ENCODE measurements at regions not wholly inside any gene's neighbourhood (a gene's known extent, or its start where the extent isn't known, plus 50 kb on each side); places are given as distances from the start of the nearest gene placed in this dataset.
"Not testable (repeated sequence)": the region's sequence is repeated elsewhere in the genome, so short reads cannot be mapped to it uniquely, and the experiment has no call there.

DNA sequence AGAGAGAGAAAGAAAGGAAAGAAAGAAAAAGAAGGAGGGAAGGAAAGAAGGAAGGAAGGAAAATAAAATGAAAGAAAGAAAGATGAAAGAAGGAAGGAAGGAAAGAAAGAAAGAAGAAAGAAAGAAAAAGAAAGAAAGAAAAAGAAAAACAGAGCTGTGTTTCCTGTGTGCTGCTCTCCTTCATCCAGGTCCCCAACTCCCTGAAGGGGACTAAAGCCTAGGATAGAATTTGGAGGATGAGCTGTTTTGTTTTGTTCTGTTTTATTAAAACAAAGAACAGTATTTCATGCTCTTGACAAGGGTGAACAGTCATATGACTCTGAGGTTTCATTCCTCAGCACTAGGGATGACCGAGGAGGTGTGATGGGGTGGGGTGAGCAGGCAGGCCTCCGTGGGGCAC, 164.8 kb upstream of the NDN start:
- DNase-seq = no peak

DNA sequence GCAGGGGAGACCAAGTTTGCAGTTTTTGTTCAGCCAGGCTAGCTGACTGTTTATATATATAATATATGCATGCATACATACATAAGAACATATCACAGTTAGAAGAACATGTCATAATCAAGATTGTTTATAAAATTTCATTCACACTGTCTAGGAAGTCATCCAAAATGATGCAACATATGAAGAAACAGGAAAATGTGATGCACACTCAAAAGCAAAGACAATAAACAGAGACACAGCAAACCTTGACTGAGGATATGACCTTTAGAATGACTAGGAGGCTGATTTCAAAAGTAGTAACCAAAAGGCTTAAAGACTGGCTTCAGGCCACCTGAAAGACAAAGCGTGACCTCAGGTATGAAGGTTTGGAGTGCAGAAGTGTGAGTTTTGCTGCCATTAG, 166.2 kb upstream of the NDN start:
- DNase-seq = no peak

DNA sequence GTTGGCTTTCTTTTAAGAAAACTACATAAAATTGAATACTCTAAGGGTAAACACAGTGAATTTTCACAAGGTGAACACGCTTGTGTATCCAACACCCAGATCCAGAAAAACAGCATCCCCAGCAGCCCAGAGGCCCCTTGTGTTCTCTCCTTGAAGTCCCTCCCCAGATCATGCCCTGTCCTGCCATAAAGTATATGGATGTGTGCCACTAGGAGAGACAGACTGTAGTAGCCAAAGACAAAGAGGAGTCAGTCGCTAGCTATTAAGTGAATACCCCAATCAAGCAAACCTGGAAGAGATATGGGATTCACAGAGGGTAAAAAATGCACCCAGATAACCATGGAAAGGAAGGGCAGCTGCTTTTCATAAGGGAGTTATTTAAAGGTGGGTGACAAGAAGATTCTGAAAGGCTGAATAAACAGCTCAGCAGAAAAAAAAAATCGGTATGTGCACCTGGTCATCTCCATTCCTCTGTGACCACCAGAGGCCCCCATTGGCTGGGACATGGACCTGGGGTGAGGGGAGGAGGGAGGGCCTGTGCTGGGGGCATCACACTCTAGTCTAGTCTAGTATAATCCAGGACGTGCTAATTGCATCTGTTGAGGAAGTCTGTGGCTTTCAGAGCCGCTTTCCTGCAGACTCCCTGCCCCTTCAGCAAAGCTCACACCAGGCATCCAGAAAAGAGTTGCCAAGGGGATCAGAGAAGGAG, 167.3 kb upstream of the NDN start:
- DNase-seq = no peak

DNA sequence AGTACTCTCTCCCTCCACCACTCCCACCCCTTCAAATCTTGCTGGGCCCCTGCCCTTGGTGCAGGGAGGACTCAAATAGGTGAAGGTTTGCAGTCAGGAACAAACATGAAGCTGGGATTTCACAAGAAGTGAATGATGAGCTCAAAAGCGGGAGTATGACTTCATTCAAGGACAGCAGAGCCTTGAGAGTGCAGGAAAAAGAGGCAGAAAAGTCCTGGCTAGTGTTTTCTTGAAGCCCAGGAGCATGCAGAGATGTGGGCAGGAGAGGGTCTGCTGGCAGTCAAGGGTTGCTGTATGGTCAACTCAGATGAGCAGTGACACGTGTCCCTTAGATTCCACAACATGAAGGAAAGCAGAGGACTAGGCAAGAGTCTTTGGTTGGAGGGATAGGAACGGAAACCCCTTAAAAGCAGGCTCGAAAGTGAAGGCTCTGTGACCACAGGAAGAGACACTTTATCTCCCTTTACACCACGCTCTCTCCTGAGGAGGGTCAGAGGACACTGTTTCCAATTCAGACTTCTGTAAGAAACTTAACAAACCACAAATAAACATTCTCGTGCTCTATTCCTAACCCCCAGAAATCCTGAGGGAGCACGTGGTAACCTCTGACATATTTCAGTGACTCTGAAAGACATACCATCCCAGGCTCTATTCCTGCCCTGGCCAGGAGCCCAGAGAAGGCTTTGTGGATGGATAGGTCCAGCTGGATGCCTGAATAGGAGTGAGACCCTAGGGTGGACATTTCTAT, 168.0 kb upstream of the NDN start:
- no peak for DNase-seq

DNA sequence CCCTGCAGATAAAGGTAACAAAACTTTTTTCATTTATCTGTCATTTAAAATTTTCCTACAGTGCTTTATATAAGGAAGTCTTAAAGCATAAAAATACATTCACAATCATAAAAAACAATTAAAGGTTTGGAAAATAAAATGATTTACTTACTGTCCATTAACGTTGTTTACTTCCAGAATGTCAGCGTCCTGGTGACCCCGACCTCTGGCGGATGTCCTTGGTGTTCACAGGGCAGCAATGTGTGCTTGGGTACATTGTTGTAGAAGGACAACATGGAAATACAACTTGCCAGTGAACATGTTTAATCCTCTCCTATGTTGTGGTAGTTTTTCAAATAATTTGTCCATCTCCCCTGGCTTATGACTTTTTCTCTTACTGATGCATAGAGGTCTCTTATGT, 168.8 kb upstream of the NDN start:
- DNase-seq = no peak

DNA sequence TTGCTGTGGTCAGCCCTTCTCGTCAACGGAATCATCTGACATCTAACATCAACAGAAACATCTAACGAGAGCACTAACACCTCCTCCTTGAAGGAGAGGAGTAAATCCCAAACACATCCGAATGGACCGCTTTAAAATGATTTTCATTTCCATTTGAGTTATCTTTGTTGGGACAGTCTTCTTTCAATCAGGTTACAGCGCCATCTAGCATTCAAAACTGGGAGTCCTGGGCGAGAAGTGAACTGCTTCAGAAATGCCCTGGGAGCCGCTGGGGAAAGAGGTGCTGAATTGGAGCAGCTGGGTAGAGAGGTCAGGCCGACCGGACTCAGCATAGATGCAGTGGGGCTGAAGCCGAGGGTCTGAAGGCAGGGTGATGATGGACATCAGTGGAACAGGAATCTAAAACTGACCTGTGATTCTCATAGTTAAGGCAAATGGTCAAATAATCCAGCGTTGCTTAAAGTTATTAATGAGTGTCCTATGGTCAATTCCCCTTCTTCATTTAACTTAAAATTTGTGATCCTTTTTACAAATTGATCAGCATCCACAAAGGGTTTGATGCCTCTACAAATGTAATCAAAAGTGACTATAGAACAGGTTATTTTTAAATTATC, 170.0 kb upstream of the NDN start:
- peak; percentile 56 to 64 for DNase-seq

DNA sequence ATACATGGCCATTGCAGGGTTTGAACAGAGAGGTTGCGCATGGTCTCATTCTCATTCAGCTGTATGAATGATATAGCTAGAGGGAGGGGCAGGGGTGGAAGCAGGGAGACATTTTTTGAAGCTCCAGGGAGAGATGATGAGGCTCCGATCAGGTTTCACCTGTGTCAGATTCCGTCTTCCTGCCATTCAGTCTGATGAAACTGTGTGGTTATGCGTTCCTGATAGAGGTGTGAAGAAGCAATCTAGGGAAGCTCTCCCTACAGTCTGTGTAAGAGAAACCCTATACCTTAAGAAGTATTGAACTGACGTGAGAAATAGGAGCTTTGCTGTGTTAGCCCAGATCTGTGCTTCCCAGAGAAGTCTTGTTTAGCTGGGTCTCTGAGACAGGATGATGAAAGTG, 171.9 kb upstream of the NDN start:
- no peak for DNase-seq

DNA sequence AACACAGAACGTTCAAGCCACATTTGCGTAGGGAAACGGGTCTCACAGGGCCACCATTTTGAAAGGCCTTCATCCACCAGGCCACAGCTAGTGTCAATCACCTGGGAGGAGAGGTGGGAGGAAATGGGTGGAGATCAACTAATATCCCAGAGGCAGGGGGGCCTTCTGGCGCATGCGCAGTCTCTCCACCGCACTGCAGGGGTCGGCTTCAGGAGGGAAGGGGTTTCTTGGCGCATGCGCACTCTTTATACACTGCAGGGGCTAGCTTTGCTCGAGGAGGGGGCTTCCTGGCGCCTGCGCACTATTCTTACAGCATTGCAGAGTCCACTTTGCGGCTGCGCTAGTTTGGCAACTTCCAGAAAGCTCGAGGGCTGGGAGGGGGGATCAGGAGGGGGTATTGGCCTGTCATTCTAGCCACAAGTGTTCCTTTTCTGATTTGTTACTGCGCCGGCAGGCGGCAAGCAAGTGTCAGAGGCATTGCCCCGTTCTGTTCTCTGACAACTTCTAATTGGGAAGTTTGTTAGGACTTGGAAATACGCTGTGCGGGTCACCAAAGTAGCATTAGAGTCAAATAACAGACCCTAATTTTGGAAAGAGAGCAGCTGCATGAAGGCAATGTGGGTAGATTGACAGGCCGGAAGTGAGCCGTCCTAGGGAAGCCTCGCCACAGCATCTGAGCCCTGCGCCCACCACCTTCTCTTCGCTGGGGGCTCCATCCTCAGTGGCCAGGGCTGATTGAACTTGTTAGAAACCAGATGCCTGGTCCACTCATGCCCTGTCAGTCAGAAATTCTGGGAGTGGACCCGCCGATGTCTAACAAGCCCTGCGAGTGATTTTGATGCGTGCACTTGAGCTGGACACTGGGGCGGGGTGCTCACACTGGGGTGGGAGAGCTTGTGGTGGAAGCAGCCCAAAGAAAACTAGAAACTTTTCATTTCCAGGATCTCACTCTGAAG, 173.5 kb upstream of the NDN start:
- DNase-seq = no peak

DNA sequence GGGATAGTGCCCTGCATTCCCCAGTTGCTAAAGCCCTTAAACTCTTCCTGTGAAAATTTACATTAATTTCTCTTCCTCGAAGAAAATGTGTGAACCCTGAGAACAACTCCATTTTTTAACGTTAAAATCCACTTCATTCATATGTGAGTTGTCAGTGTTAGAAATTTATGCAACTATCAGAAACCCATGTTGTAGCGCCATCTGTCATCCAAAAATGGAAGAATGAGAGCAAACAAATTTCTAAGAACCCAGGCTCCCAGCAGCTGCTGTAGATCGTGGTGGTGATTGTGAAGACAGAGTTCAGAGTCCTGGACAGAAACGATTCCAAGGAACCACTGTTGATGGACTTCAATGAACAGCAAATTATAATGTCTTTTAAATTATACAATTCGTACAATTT, 179.7 kb upstream of the NDN start:
- peak; percentile 36 for DNase-seq

DNA sequence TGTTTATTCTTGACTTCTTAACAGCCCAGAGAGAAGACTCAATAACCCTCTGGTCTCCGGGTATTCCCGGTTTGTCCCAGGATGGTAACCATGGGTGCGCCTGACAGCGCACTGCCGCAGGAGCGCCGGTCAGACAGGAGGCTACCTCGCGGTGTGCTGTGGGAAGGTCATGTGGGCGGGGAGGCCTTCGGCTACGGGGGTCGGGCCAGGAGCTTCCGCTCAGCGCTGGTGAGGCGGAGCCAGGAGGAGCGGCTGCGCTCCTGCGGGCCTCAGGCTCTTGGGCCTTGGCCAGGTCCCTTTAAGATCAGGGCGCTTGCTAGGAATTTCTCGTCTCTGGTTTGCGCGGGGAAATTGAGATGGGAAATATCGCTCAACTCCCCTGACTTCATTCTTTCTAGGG, 182.3 kb upstream of the NDN start:
- DNase-seq = peak; percentile 76 to 78

DNA sequence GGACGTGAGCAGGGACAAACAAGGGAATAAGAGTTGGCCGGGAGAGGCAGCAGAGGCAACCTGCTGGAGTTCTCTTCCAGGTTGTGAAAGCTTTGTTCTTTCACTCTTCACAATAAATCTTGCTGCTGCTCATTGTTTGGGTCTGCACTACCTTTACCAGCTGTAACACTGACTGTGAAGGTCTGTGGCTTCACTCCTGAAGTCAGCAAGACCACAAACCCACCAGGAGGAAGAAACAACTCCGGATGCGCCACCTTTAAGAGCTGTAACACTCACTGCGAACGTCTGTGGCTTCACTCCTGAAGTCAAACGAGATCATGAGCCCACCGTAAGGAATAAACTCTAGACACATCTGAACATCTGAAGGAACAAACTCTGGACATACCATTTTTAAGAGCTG, 186.5 kb upstream of the NDN start:
- DNase-seq = not testable (repeated sequence)

DNA sequence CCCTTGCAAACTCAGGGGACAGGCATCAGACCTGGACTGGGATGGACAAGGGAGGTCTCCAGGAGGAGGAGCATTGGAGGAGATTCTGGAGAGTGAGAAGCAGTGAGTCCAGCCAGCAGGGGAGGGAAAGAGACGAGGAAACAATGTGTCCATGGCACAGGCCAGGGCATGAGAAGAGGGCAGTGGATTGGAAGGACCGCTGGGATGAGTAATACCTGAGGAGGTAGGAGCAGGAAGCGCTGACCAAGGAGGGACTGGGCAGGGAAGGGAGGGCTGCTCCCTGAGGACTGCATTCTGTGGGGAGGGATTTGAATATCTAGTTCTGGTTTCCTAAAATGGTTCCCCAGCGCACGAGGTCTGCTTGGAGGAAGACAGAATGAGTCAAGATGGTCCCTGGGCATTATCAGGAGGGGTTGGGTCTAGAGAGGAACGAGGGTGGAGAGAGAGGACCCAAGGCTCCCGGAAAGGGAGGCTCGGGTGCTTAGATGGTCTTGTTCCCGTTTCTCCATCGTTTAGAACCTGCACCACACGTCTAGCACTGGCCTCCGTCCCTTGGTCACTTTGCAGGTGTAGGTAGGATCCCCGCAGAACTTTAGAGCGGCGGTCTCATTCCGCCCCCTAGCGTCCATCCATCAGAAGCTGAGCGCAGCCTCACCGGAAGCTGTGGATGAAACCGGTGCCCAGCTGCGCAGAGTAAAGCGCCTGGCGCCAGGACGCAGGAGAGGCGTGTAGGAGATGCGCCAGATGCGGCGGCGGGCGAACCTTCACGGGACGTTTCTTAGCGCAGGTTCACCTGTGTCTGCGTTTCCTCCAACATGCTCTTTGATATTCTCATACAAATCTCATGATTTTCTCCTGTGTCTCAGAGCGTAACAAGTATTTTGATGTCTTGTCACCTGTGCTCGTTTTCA, 190.7 kb upstream of the NDN start:
- DNase-seq = peak; percentile 74 to 75

DNA sequence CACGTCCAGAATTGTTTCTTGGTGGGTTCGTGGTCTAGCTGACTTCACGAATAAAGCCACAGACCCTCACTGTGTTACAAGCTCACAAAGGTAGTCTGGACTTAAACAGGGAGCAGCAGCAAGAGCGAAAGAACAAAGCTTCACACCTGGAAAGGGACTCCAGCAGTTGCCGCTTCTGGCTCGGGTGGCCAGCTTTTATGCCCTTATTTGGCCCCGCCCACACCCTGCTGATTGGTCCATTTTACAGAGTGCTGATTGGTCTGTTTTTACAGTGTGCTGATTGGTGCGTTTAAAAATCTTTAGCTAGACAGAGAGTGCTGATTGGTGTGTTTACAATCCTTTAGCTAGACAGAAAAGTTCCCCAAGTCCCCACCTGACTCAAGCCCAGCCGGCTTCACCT, 194.2 kb upstream of the NDN start:
- no peak for DNase-seq

DNA sequence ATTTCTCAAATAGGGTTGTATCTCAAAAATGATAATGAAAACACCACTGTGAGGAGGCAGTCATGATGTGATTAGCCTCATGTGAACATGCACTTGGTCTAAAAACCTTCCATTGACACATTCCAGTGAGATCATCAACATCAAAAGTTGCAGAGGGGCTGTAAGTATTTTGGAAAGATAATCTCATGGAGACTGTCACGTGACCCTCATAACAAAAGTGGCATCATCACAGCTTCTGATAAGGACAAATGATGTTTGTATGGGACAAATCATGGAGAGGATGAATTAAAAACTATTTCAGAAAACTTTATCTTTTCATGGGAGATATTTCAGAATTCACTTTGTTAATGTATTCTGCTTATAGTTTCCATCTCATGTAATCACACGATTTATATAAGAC, 203.1 kb upstream of the NDN start:
- no peak for DNase-seq

DNA sequence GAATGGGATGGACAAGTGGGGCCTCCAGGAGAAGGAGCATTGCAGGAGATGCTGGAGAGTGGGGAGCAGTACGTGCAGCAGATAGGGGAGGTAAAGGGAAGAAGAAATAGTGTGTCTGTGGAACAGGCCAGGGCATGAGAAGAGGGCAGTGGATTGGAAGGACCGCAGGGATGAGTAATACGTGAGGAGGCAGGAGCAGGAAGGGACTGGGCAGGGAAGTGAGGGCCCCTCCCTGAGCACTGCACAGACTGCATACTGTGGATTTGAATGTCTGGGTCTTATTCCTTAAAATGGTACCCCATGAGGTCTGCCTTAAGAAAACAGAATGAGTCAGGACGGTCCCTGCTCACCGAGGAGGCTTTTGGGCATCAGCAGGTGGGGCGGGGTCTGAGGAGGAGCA, 210.0 kb upstream of the NDN start:
- no peak for DNase-seq

DNA sequence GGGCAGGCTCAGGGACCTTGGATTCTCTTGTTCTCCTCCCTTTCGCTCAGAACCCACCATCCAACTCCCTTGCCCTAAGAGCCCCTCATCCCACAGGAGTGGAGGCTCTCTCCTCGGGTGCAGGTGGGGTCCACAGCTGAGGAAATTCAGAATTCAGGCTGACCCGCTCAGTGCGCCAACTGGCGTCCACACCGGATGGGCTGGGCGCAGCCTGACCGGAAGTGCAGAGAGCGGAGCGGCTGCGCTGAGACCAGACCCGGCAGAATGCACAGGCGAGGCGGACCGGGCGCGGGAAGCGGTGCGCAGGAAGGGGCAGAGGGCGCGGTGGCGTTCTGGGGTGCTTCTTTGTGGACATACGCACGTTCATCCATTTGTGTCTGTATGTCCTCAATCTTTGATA, 210.4 kb upstream of the NDN start:
- no peak for DNase-seq

DNA sequence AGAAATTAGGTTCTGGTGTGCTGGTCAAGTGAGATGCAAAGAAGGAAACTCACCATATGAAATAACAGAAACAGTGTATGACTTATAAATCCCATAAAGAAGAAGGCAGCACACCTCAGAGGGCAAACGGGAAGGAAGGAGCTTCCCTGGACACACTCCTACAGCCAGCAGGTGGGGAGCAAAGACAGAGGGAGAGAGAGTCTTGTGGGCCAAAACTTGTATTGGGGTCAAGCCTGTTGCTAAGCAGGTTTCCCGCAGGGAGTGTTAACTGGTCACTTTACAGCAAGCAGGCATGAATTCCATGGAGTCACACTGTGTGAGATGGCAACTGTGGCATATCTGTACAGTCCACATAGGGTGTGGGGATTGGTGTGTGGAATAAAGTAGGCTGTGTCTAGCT, 222.9 kb upstream of the NDN start:
- no peak for DNase-seq

DNA sequence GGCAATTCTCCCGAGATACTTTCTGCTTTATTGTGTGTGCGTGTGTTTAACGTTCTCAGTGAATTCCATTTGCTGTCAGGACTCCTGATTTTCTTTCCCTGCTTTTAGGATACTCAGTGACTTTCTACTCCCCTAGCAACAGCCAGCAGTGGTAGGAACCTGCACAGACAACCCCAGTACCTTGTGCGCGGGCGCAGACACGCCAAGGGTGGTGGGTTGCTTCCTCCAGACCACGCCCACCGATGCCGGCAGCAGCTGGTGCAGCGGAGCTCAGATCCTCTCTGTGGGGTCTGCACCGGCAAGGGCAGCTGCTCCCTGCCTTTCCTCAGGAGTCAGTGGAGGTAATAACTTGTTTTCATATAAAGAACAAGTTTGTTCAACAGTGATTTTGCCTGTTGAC, 225.1 kb upstream of the NDN start:
- DNase-seq = peak; percentile 76 to 84

DNA sequence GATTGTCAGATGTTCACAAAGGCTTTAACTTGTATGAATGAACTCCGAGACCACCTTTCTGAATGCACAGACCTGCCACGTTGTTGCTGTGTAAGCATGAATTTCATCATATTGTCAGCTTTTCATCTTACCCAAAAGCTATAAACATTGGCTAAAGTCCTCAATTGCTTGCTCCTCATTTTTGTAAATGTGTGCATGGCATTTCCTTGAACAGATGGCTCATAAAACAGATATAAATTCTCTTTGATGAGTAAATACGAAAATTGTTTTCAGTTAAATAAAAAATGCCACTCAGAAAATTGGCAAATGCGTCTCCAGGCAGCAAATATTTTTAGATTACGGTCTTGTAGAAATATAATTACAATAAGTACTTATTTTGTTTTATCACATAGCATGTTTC, 226.0 kb upstream of the NDN start:
- no peak for DNase-seq

DNA sequence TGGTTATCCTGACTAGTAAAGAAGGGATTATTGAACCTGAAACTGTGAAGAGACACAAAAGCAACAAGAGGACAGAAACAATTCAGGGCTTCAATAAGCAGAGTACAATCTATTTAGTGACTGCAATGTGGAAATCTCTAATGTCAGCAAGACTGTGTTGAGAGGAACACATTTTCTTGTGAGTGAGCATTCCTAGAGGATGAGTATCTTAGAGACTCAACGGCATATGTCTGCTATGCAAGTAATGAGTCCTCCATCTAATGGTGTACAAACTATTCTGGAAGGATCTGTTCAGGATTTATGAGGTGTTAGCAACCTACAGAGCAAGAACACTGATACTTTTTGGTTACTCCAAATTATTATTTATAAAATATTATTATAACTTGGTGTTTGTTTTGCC, 226.5 kb upstream of the NDN start:
- no peak for DNase-seq

DNA sequence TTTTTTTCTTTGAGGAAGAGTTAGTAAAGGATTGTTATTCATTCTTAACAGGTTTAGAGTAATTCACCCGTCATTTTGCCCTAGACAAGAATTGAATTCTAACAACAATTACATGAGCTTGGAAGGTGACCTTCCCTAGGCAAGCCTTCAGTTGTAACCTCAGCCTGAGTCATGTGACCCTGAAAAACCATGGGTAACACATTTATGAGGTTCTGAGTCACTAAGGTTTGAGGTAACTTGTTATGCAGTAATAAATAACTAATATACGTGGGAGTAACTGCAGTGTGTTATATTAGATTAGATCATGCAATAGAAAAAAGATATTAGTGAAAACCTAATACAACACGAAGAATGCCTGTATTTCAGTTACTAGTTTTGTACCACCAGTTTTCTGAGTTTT, 237.6 kb upstream of the NDN start:
- DNase-seq = no peak

DNA sequence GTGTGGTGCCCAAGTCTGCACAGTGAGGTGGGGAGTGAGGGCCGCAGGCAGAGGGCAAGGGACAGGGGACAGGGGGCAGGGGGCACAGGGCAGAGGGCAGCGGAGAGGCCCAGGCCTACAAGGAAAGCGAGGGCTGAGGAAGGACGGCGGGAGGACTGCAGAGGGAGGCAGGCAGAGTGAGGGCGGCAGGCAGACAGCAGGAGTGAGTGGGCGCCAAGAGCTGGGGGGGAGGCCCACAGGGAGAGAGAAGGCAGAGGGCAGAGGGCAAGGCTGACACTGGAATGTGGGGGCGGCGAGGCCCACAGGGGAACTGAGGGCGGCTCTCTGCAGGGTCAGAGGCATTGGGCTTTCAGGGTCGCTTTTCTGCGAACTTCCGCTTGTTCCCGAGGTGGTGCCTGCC, 267.8 kb upstream of the NDN start:
- DNase-seq = no peak

All from SHP77 (cell line).